ENCODE measurements at regions not wholly inside any gene's neighbourhood (a gene's known extent, or its start where the extent isn't known, plus 50 kb on each side); places are given as distances from the start of the nearest gene placed in this dataset.

GRCh38 chr1:61591351-61591750, 133.6 kb downstream of the TM2D1 start:
- peak; percentile 31 for ATAC-seq
- no peak for TF ChIP-seq CTCF (IDR thresholded peaks at IDR 0.05)
- intact Hi-C loops (cut with DNase I, micrococcal nuclease), result no loop called here
- peak in 1 of 3 donors; percentile 18 for DNase-seq
- H3K36me3 ChIP-seq (ENCODE audit: low read depth), result no peaks in the 10 kb centered on the region
- no peak overlapping the region for H3K4me3 ChIP-seq
- H3K9me3 ChIP-seq, result no peaks in the 10 kb centered on the region
- H3K4me1 ChIP-seq (ENCODE audit: low read depth), result no peaks in the 10 kb centered on the region

- peak; percentile 65 for TF ChIP-seq CTCF (IDR thresholded peaks at IDR 0.05)
- intact Hi-C loops (cut with DNase I, micrococcal nuclease), result no loop called here
- ATAC-seq, result peak; percentile 85
- Histone ChIP-seq H3K4me1 (ENCODE audit: low read depth) (no peaks in the 10 kb centered on the region), H3K4me3 (no peak overlapping the region), H3K9me3 (no peaks in the 10 kb centered on the region), H3K36me3 (ENCODE audit: low read depth) (no peaks in the 10 kb centered on the region)
- DNase-seq, result peak in 2 of 3 donors; percentile 71 to 86
These were observed 135.9 kb downstream of the TM2D1 start for GRCh38 chr1:61588736-61589672.

DNA sequence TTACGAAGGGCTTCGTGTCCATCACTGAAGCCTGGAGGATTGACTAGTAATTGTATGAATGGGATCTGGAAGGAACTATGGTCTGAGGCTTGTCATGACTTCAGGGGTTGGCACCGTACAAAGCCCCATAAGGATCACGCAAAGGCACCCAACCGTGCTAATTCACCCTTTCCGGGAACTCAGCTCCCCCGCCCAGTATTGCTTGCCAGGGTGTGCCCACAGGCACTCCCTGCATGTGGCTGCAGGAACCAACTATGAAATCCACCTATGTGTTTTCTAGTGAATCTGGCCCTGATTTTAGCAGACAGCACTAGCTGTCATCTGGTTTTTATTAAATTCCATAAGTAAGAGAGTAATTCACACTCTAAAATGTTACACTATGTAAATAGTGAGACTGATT, 139.2 kb downstream of the TM2D1 start:
- peak in 2 of 3 donors; percentile 57 to 66 for DNase-seq
- intact Hi-C loops (cut with DNase I, micrococcal nuclease), result no loop called here
- H3K36me3 ChIP-seq (ENCODE audit: low read depth), result no peaks in the 10 kb centered on the region
- no peak for TF ChIP-seq CTCF (IDR thresholded peaks at IDR 0.05)
- H3K4me1 ChIP-seq (ENCODE audit: low read depth), result no peaks in the 10 kb centered on the region
- H3K4me3 ChIP-seq, result no peak overlapping the region
- ATAC-seq, result peak; percentile 90
- H3K9me3 ChIP-seq, result no peaks in the 10 kb centered on the region

DNA sequence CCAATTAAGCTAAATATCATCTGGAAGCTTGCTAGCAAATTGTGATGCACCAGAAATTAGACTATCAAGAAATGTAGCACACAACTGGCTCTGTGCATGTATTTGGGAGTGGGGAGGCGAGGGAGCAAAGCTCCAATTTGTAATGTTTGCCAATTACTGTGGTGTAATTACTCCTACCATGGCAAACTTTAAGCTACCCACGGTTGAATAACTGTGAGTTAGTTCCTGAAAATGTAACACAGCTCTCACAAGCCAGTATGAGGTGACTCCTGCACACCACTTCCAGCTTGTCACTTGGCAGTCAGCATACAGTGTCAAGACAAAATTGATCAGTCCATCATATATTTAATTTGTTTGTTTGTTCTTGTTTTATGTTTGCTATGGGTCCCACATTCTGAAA, 141.2 kb downstream of the TM2D1 start:
- H3K4me1 ChIP-seq (ENCODE audit: low read depth), result no peaks in the 10 kb centered on the region
- no peaks in the 10 kb centered on the region for H3K36me3 ChIP-seq (ENCODE audit: low read depth)
- no peak overlapping the region for H3K4me3 ChIP-seq
- ATAC-seq, result no peak
- no peaks in the 10 kb centered on the region for H3K9me3 ChIP-seq
- intact Hi-C loops (cut with DNase I, micrococcal nuclease), result no loop called here
- no peak for DNase-seq
- no peak for TF ChIP-seq CTCF (IDR thresholded peaks at IDR 0.05)

DNA sequence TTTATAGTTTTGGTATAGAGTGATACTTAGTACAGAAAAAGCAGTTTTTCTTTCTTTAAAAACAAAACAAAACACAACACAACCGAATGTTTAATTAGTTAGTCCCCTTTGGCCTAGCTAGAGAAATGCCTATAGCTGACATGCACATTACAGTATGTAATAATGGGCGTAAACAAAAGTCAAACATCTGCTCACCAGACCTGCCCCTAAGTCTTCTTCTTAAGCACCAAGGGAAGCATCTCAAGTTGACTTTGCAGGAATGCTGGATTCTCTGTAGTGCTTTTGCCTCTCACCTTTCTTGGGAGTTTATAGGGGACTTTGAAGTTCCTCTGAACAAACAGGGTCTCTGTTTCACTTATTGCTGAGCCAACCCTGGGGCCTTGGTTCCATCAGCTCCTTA, 143.7 kb downstream of the TM2D1 start:
- no peak for TF ChIP-seq CTCF (IDR thresholded peaks at IDR 0.05)
- H3K36me3 ChIP-seq (ENCODE audit: low read depth), result no peaks in the 10 kb centered on the region
- no peaks in the 10 kb centered on the region for H3K9me3 ChIP-seq
- no peak for DNase-seq
- H3K4me1 ChIP-seq (ENCODE audit: low read depth), result no peaks in the 10 kb centered on the region
- ATAC-seq, result no peak
- intact Hi-C loops (cut with DNase I, micrococcal nuclease), result no loop called here
- H3K4me3 ChIP-seq, result no peak overlapping the region
